WTC11 (cell line): ENCODE measurements at regions not wholly inside any gene's neighbourhood (a gene's known extent, or its start where the extent isn't known, plus 50 kb on each side); places are given as distances from the start of the nearest gene placed in this dataset.

Experiments used
- ATAC-seq: fragments of 200-7000 bp; cut with Tn5 transposase; 2 replicates; pipeline ENCODE4 v1.10.0; 2021; ENCODE audit warnings: mild to moderate bottlenecking, moderate library complexity
- CTCF ChIA-PET: fragments of 300-600 bp; sonication (Branson Sonifier 250); formaldehyde crosslinking; loops from one replicate; lab custom pipeline; 2021; ENCODE audit warnings: antibody characterized with exemption; lab: Charles Lee
- POLR2A ChIA-PET: fragments of 350-600 bp; sonication (Branson Sonifier 250); formaldehyde crosslinking; loops from one replicate; lab custom pipeline; 2021; ENCODE audit warnings: antibody characterized with exemption; lab: Charles Lee
- DNase-seq: peaks from one replicate; pipeline ENCODE4 v3.0.0; 2021; ENCODE audit warnings: low spot score
- H3K27ac Mint-ChIP-seq: 2 replicates; pipeline ENCODE4 v1.8.0; 2021; ENCODE audit warnings: mixed read lengths
- H3K27me3 Mint-ChIP-seq: 2 replicates; pipeline ENCODE4 v1.8.0; 2021; ENCODE audit warnings: low read depth, mild to moderate bottlenecking, moderate library complexity, mixed read lengths
- H3K36me3 Mint-ChIP-seq: 2 replicates; pipeline ENCODE4 v1.8.0; 2021; ENCODE audit warnings: mixed read lengths
- H3K4me1 Mint-ChIP-seq: 2 replicates; pipeline ENCODE4 v1.8.0; 2022; ENCODE audit warnings: mixed read lengths
- H3K4me3 Mint-ChIP-seq: 2 replicates; pipeline ENCODE4 v1.8.0; 2021; ENCODE audit warnings: mild to moderate bottlenecking, moderate library complexity, mixed read lengths
- H3K9me3 Mint-ChIP-seq: 2 replicates; pipeline ENCODE4 v1.8.0; 2021; ENCODE audit warnings: mixed read lengths
- AFF4 ChIP-seq: sonication (generic); formaldehyde crosslinking; IDR thresholded peaks from 2 replicates; pipeline ENCODE4 v1.8.1; 2023; ENCODE audit warnings: mild to moderate bottlenecking, missing genetic modification reagents, borderline replicate concordance
- CREM ChIP-seq: sonication (generic); formaldehyde crosslinking; IDR thresholded peaks from 2 replicates; pipeline ENCODE4 v1.8.1; 2022; ENCODE audit warnings: mild to moderate bottlenecking, missing genetic modification reagents, moderate library complexity
- E2F4 ChIP-seq: sonication (generic); formaldehyde crosslinking; IDR thresholded peaks from 2 replicates; pipeline ENCODE4 v1.8.1; 2022; ENCODE audit warnings: low read depth, mild to moderate bottlenecking, moderate library complexity, missing genetic modification reagents, borderline replicate concordance
- KAT7 ChIP-seq: sonication (generic); formaldehyde crosslinking; IDR thresholded peaks from 2 replicates; pipeline ENCODE4 v1.8.1; 2023; ENCODE audit warnings: missing genetic modification reagents, mild to moderate bottlenecking, borderline replicate concordance
- SMAD4 ChIP-seq: sonication (generic); formaldehyde crosslinking; IDR thresholded peaks from 2 replicates; pipeline ENCODE4 v1.8.0; 2022; ENCODE audit warnings: mild to moderate bottlenecking, missing genetic modification reagents
- TEAD4 ChIP-seq: sonication (generic); formaldehyde crosslinking; IDR thresholded peaks from 2 replicates; pipeline ENCODE4 v1.8.0; 2022; ENCODE audit warnings: mild to moderate bottlenecking, missing genetic modification reagents
- TP53 ChIP-seq: sonication (generic); formaldehyde crosslinking; IDR thresholded peaks from 2 replicates; pipeline ENCODE4 v1.8.1; 2023; ENCODE audit warnings: mild to moderate bottlenecking, missing genetic modification reagents
- USF1 ChIP-seq: sonication (generic); formaldehyde crosslinking; IDR thresholded peaks from 2 replicates; pipeline ENCODE4 v1.8.0; 2022; ENCODE audit warnings: mild to moderate bottlenecking, missing genetic modification reagents
- ZNF232 ChIP-seq: sonication (generic); formaldehyde crosslinking; IDR thresholded peaks from 2 replicates; pipeline ENCODE4 v1.8.0; 2022; ENCODE audit warnings: mild to moderate bottlenecking, missing genetic modification reagents
- TF ChIP-seq, protein P1 (sequence below): sonication (generic); formaldehyde crosslinking; IDR thresholded peaks from 2 replicates; pipeline ENCODE4 v1.8.0; 2022; ENCODE audit warnings: missing genetic modification reagents
- TF ChIP-seq, protein P2 (sequence below): fragments of 250-450 bp; sonication (Bioruptor Pico); IDR thresholded peaks from 2 replicates; pipeline ENCODE4 v1.9.0; 2021; ENCODE audit warnings: mild to moderate bottlenecking
- TF ChIP-seq, protein P3 (sequence below): sonication (generic); formaldehyde crosslinking; IDR thresholded peaks from 2 replicates; pipeline ENCODE4 v1.8.1; 2023; ENCODE audit warnings: mild to moderate bottlenecking, missing genetic modification reagents, moderate library complexity
- TF ChIP-seq, protein P4 (sequence below): fragments of 250-450 bp; sonication (Bioruptor Pico); conservative IDR thresholded peaks from 2 replicates; pipeline ENCODE4 v1.9.0; 2021; ENCODE audit warnings: mild to moderate bottlenecking

GRCh38 chr1:103171041-103171590 is 62.8 kb upstream of the COL11A1 start:
- peaks cover 7% of the 10 kb centered on the region for H3K9me3 Mint-ChIP-seq
- H3K27ac Mint-ChIP-seq, result no peak overlapping the region
- ChIA-PET POLR2A (no interaction called here), CTCF (no interaction called here)
- H3K36me3 Mint-ChIP-seq, result no peaks in the 10 kb centered on the region
- ATAC-seq (no peak), DNase-seq (no peak)
- no peaks in the 10 kb centered on the region for H3K4me1 Mint-ChIP-seq
- no peaks in the 10 kb centered on the region for H3K27me3 Mint-ChIP-seq
- H3K4me3 Mint-ChIP-seq, result no peak overlapping the region
- TF ChIP-seq USF1 (CRISPR knock-in tag) (no peak), ZNF232 (CRISPR knock-in tag) (no peak), E2F4 (CRISPR knock-in tag) (no peak), KAT7 (no peak), AFF4 (CRISPR knock-in tag) (no peak), TEAD4 (CRISPR knock-in tag) (no peak)
- TF ChIP-seq, protein P1, sequence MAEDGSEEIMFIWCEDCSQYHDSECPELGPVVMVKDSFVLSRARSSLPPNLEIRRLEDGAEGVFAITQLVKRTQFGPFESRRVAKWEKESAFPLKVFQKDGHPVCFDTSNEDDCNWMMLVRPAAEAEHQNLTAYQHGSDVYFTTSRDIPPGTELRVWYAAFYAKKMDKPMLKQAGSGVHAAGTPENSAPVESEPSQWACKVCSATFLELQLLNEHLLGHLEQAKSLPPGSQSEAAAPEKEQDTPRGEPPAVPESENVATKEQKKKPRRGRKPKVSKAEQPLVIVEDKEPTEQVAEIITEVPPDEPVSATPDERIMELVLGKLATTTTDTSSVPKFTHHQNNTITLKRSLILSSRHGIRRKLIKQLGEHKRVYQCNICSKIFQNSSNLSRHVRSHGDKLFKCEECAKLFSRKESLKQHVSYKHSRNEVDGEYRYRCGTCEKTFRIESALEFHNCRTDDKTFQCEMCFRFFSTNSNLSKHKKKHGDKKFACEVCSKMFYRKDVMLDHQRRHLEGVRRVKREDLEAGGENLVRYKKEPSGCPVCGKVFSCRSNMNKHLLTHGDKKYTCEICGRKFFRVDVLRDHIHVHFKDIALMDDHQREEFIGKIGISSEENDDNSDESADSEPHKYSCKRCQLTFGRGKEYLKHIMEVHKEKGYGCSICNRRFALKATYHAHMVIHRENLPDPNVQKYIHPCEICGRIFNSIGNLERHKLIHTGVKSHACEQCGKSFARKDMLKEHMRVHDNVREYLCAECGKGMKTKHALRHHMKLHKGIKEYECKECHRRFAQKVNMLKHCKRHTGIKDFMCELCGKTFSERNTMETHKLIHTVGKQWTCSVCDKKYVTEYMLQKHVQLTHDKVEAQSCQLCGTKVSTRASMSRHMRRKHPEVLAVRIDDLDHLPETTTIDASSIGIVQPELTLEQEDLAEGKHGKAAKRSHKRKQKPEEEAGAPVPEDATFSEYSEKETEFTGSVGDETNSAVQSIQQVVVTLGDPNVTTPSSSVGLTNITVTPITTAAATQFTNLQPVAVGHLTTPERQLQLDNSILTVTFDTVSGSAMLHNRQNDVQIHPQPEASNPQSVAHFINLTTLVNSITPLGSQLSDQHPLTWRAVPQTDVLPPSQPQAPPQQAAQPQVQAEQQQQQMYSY (CRISPR knock-in tag), result no peak
- TF ChIP-seq, protein P2, sequence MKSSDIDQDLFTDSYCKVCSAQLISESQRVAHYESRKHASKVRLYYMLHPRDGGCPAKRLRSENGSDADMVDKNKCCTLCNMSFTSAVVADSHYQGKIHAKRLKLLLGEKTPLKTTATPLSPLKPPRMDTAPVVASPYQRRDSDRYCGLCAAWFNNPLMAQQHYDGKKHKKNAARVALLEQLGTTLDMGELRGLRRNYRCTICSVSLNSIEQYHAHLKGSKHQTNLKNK (CRISPR knock-in tag), result no peak
- TF ChIP-seq, protein P3, sequence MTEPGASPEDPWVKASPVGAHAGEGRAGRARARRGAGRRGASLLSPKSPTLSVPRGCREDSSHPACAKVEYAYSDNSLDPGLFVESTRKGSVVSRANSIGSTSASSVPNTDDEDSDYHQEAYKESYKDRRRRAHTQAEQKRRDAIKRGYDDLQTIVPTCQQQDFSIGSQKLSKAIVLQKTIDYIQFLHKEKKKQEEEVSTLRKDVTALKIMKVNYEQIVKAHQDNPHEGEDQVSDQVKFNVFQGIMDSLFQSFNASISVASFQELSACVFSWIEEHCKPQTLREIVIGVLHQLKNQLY (CRISPR knock-in tag), result no peak
- TF ChIP-seq, all 79 proteins: peak for 0

GRCh38 chr1:103170609-103171008 is 62.3 kb upstream of the COL11A1 start:
- peaks cover 11% of the 10 kb centered on the region for H3K9me3 Mint-ChIP-seq
- no peaks in the 10 kb centered on the region for H3K27me3 Mint-ChIP-seq
- POLR2A ChIA-PET, result no interaction called here
- H3K4me1 Mint-ChIP-seq, result no peaks in the 10 kb centered on the region
- DNase-seq (no peak), ATAC-seq (no peak)
- TF ChIP-seq, protein P1 (CRISPR knock-in tag), result no peak
- no peak for TF ChIP-seq SMAD4 (CRISPR knock-in tag)
- no peak for TF ChIP-seq CREM (CRISPR knock-in tag)
- TF ChIP-seq, protein P4, sequence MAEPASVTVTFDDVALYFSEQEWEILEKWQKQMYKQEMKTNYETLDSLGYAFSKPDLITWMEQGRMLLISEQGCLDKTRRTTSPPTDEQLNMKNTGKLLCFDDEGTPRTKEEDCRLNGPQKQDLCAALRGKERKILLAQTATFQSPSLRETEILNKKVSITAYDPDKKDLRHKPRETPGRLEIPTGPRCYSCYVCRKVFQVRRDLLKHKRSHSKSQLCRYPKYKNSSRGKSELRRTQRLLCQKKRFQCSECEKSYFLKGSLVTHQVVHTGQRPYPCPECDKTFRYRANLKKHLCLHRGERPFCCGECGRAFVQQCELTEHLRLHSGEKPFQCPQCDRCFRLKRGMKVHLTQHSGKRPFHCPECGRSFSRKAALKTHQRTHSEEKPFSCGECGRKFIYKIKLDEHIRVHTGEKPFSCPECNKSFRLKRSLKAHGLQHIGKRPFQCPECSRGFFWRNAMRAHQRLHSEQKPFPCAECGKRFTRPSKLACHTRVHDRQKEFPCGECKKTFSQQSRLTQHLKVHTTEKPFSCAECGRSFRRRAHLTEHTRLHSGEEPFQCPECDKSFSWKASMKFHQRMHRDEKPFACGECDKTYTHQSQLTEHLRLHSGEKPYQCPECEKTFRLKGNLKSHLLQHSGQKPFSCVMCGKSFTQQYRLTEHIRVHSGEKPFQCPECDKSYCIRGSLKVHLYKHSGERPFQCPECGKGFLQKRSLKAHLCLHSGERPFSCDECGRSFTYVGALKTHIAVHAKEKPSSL, result no peak
- no peak for TF ChIP-seq TP53 (CRISPR knock-in tag)
- no peak overlapping the region for H3K27ac Mint-ChIP-seq
- no peaks in the 10 kb centered on the region for H3K36me3 Mint-ChIP-seq
- CTCF ChIA-PET, result no interaction called here
- no peak overlapping the region for H3K4me3 Mint-ChIP-seq
